Trophoblast cell (in vitro differentiated cells and primary cell): ENCODE measurements at regions not wholly inside any gene's neighbourhood (a gene's known extent, or its start where the extent isn't known, plus 50 kb on each side); places are given as distances from the start of the nearest gene placed in this dataset.

Source experiments
- DNase-seq, 2 donors: peaks; one replicate each; pipeline ENCODE4 v3.0.0-alpha.2; 2016
- H2AFZ ChIP-seq: 2 replicates; pipeline ENCODE4 v1.6.1; 2013; ENCODE audit warnings: low read length, moderate library complexity, mild to moderate bottlenecking; ENCODE audit not compliant: insufficient read depth, poor library complexity
- H2AK5ac ChIP-seq: 2 replicates; pipeline ENCODE4 v1.6.1; 2013; ENCODE audit warnings: mild to moderate bottlenecking, low read length
- H2BK120ac ChIP-seq: 2 replicates; pipeline ENCODE4 v1.6.1; 2013; ENCODE audit warnings: low read length, mild to moderate bottlenecking, moderate library complexity; ENCODE audit not compliant: insufficient read depth, poor library complexity
- H2BK12ac ChIP-seq: 2 replicates; pipeline ENCODE4 v1.6.1; 2013; ENCODE audit warnings: mild to moderate bottlenecking, low read length, moderate library complexity
- H2BK5ac ChIP-seq: 2 replicates; pipeline ENCODE4 v1.6.1; 2013; ENCODE audit warnings: low read length, low read depth, moderate library complexity, mild to moderate bottlenecking; ENCODE audit not compliant: poor library complexity
- H3K14ac ChIP-seq: 2 replicates; pipeline ENCODE4 v1.6.1; 2013; ENCODE audit warnings: mild to moderate bottlenecking, low read length
- H3K18ac ChIP-seq: 2 replicates; pipeline ENCODE4 v1.6.1; 2013; ENCODE audit warnings: mild to moderate bottlenecking, low read length
- H3K23ac ChIP-seq: 2 replicates; pipeline ENCODE4 v1.6.1; 2013; ENCODE audit warnings: low read length
- H3K27ac ChIP-seq: 2 replicates; pipeline ENCODE4 v1.5.1; 2013; ENCODE audit warnings: low read depth, mild to moderate bottlenecking, inconsistent platforms, low read length, moderate library complexity
- H3K27me3 ChIP-seq: 2 replicates; pipeline ENCODE4 v1.6.1; 2013; ENCODE audit warnings: inconsistent platforms, mild to moderate bottlenecking, low read length, moderate library complexity; ENCODE audit not compliant: insufficient read depth
- H3K36me3 ChIP-seq, 2 experiments: 1 replicate in 1 of 2; 2 replicates in 1 of 2; pipeline ENCODE4 v1.6.1; 2013; ENCODE audit warnings: low read length in 2 of 2, mild to moderate bottlenecking in 2 of 2, moderate library complexity in 1 of 2; ENCODE audit not compliant: insufficient read depth in 2 of 2, control insufficient read depth in 1 of 2
- H3K4ac ChIP-seq: 2 replicates; pipeline ENCODE4 v1.6.1; 2013; ENCODE audit warnings: low read depth, mild to moderate bottlenecking, low read length, moderate library complexity
- H3K4me1 ChIP-seq, 2 experiments: 1 replicate in 1 of 2; 2 replicates in 1 of 2; pipeline ENCODE4 v1.6.1; 2013; ENCODE audit warnings: low read length in 2 of 2, mild to moderate bottlenecking in 2 of 2, moderate library complexity in 1 of 2; ENCODE audit not compliant: insufficient read depth in 2 of 2, control insufficient read depth in 1 of 2
- H3K4me2 ChIP-seq: 2 replicates; pipeline ENCODE4 v1.6.1; 2013; ENCODE audit warnings: inconsistent platforms, mild to moderate bottlenecking, low read length, moderate library complexity
- H3K4me3 ChIP-seq: 2 replicates; pipeline ENCODE4 v1.5.1; 2013; ENCODE audit warnings: mild to moderate bottlenecking, low read depth, low read length, inconsistent platforms
- H3K79me1 ChIP-seq: one replicate; pipeline ENCODE4 v1.6.1; 2013; ENCODE audit warnings: low read length
- H3K79me2 ChIP-seq: 2 replicates; pipeline ENCODE4 v1.6.1; 2013; ENCODE audit warnings: low read length, mild to moderate bottlenecking; ENCODE audit not compliant: control insufficient read depth, insufficient read depth, poor library complexity
- H3K9ac ChIP-seq: 2 replicates; pipeline ENCODE4 v1.6.1; 2013; ENCODE audit warnings: mild to moderate bottlenecking, low read length
- H3K9me3 ChIP-seq: 2 replicates; pipeline ENCODE4 v1.6.1; 2013; ENCODE audit warnings: low read depth, mild to moderate bottlenecking, control low read depth, inconsistent platforms, low read length; ENCODE audit not compliant: insufficient read depth
- H4K12ac ChIP-seq: 2 replicates; pipeline ENCODE4 v1.6.1; 2013; ENCODE audit warnings: low read depth, mild to moderate bottlenecking, low read length, moderate library complexity
- H4K8ac ChIP-seq: 2 replicates; pipeline ENCODE4 v1.6.1; 2013; ENCODE audit warnings: low read depth, mild to moderate bottlenecking, low read length, moderate library complexity
- H4K91ac ChIP-seq: one replicate; pipeline ENCODE4 v1.6.1; 2013; ENCODE audit warnings: low read depth, mild to moderate bottlenecking, low read length, moderate library complexity
- WGBS: extraction: QIAGEN DNeasy Blood & Tissue Kit; methylation state at CpG from one replicate; pipeline ENCODE4 v1.1.7; 2013; ENCODE audit warnings: missing lambda C conversion rate; ENCODE audit not compliant: insufficient read length, insufficient coverage; ENCODE audit errors: extremely low coverage; 5-methylcytosine and 5-hydroxymethylcytosine counted together

DNA sequence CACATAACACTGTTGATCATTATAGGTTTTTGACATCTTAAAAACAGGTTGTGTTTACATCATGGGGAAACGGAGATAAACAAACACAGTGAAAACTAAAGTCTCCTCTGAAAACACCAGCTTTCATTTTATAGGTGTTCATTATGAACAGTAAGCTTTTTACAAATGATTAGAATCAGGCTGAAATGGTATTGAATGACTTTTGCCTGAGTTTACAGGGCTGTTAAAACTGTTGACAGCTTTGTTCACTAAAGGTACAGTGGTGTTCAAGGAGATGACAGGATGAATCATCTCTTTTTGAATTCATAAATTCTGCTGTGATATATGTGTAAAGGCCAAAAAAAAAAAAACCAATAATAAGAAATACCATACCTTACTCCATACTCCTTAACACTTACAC is 184.6 kb upstream of the CNTN5 start:
- H3K4me2 ChIP-seq = no peak overlapping the region
- no peak overlapping the region for H2BK12ac ChIP-seq
- no peaks in the 10 kb centered on the region for H3K9me3 ChIP-seq
- H3K79me1 ChIP-seq = no peaks in the 10 kb centered on the region
- H3K79me2 ChIP-seq = no peaks in the 10 kb centered on the region
- no peak overlapping the region for H2BK120ac ChIP-seq
- no peak overlapping the region for H3K18ac ChIP-seq
- no peaks in the 10 kb centered on the region for H3K36me3 ChIP-seq
- H2AK5ac ChIP-seq = no peak overlapping the region
- no peak overlapping the region for H2AFZ ChIP-seq
- no peak overlapping the region for H3K27ac ChIP-seq
- no peak overlapping the region for H3K23ac ChIP-seq
- no peaks in the 10 kb centered on the region for H3K4me1 ChIP-seq
- no peak overlapping the region for H3K9ac ChIP-seq
- H3K4me3 ChIP-seq = no peak overlapping the region
- no peaks in the 10 kb centered on the region for H3K27me3 ChIP-seq
- no peak overlapping the region for H3K4ac ChIP-seq
- WGBS = no CpG with 5 or more reads among the region's 1 CpG
- no peak overlapping the region for H4K91ac ChIP-seq
- no peak overlapping the region for H4K12ac ChIP-seq
- no peak overlapping the region for H4K8ac ChIP-seq
- no peak overlapping the region for H3K14ac ChIP-seq
- no peak overlapping the region for H2BK5ac ChIP-seq
- no peak for DNase-seq

DNA sequence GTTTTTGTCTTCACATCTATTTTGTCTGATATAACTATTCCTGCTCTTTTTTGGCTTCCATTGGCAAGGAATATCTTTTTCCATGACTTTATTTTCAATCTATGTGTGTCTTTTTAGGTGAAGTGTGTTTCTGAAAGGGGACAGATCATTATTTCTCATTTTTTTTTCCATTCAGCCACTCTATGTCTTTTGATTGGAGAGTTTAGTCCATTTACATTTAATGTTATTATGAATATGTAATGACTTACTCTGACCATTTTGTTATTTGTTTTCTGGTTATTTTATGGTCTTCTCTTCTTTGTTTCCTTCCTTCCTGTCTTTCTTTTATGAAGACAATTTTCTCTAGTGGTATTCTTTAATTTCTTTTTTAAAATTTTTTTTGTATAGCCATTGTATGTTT is 178.6 kb upstream of the CNTN5 start:
- Histone ChIP-seq H4K12ac (no peak overlapping the region), H3K9ac (no peak overlapping the region), H3K79me1 (no peaks in the 10 kb centered on the region), H2BK12ac (no peak overlapping the region), H3K27ac (no peak overlapping the region), H3K27me3 (no peaks in the 10 kb centered on the region), H3K4ac (no peak overlapping the region), H3K79me2 (no peaks in the 10 kb centered on the region), H3K9me3 (no peaks in the 10 kb centered on the region), H4K8ac (no peak overlapping the region), H2BK120ac (no peak overlapping the region), H2AFZ (no peak overlapping the region), H3K4me2 (no peak overlapping the region), H3K23ac (no peak overlapping the region), H3K4me1 (no peaks in the 10 kb centered on the region), H2AK5ac (no peak overlapping the region), H3K18ac (no peak overlapping the region), H2BK5ac (no peak overlapping the region), H3K4me3 (no peak overlapping the region), H3K14ac (no peak overlapping the region), H3K36me3 (no peaks in the 10 kb centered on the region), H4K91ac (no peak overlapping the region)
- no peak for DNase-seq

DNA sequence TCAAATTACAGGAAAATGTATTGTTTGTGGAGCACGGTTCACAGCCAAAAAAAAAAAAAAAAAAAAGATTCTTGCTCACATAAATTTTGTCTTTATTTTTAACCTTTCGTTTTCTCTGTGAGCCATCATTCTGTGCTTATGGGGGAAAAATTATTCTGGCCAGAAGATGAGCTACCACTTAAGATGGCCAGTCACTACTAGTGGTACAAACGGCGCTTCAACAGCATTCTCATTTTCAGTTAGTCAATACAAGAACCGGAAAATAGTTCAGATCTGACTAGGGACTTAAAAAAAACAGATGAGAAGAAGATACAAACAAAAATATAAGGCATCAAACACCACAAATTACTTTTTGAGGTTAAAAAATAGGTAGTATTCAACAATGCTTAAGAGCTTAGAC is 158.6 kb upstream of the CNTN5 start:
- no peak overlapping the region for H3K4me2 ChIP-seq
- H3K36me3 ChIP-seq = no peaks in the 10 kb centered on the region
- H3K27ac ChIP-seq = no peak overlapping the region
- H3K4me1 ChIP-seq = no peaks in the 10 kb centered on the region
- no peak overlapping the region for H3K23ac ChIP-seq
- H2BK12ac ChIP-seq = no peak overlapping the region
- no peaks in the 10 kb centered on the region for H3K79me1 ChIP-seq
- H4K91ac ChIP-seq = no peak overlapping the region
- no CpG with 5 or more reads among the region's 5 CpGs for WGBS
- H2AFZ ChIP-seq = no peak overlapping the region
- H2AK5ac ChIP-seq = no peak overlapping the region
- no peak overlapping the region for H3K4me3 ChIP-seq
- no peak overlapping the region for H2BK5ac ChIP-seq
- H3K18ac ChIP-seq = no peak overlapping the region
- H4K8ac ChIP-seq = no peak overlapping the region
- DNase-seq = no peak
- H3K79me2 ChIP-seq = no peaks in the 10 kb centered on the region
- no peak overlapping the region for H3K14ac ChIP-seq
- no peaks in the 10 kb centered on the region for H3K27me3 ChIP-seq
- no peak overlapping the region for H3K4ac ChIP-seq
- H3K9me3 ChIP-seq = no peaks in the 10 kb centered on the region
- no peak overlapping the region for H2BK120ac ChIP-seq
- H3K9ac ChIP-seq = no peak overlapping the region
- no peak overlapping the region for H4K12ac ChIP-seq

DNA sequence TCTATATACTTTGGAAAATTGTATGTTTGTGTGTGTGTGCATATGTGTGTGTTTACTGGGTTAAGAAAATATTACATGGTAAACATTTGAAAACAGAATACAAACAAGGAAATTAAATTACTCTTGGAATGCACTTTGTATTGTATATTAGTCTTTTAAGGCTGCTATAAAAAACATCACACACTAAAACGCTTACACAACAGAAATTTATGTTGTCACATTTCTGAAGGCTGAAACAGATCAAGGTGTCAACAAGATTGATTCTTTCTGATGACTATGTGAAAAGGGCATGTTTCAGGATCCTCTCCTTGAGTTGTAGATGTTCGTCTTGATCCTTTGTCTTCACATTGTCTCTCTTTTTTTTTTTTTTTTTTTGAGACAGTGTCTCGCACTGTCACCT is 149.1 kb upstream of the CNTN5 start:
- DNase-seq = no peak
- H3K14ac ChIP-seq = no peak overlapping the region
- no peaks in the 10 kb centered on the region for H3K9me3 ChIP-seq
- no peak overlapping the region for H4K12ac ChIP-seq
- no peak overlapping the region for H2BK12ac ChIP-seq
- no peak overlapping the region for H3K4me2 ChIP-seq
- no peak overlapping the region for H4K8ac ChIP-seq
- H3K23ac ChIP-seq = no peak overlapping the region
- no peak overlapping the region for H3K18ac ChIP-seq
- no peaks in the 10 kb centered on the region for H3K79me2 ChIP-seq
- WGBS = no CpG with 5 or more reads among the region's 3 CpGs
- no peak overlapping the region for H3K27ac ChIP-seq
- H3K4me1 ChIP-seq = no peaks in the 10 kb centered on the region
- H3K36me3 ChIP-seq = no peaks in the 10 kb centered on the region
- H2BK120ac ChIP-seq = no peak overlapping the region
- no peak overlapping the region for H3K4me3 ChIP-seq
- H3K27me3 ChIP-seq = no peaks in the 10 kb centered on the region
- no peak overlapping the region for H2BK5ac ChIP-seq
- no peak overlapping the region for H3K9ac ChIP-seq
- H3K4ac ChIP-seq = no peak overlapping the region
- H2AFZ ChIP-seq = no peak overlapping the region
- no peak overlapping the region for H4K91ac ChIP-seq
- H3K79me1 ChIP-seq = no peaks in the 10 kb centered on the region
- H2AK5ac ChIP-seq = no peak overlapping the region

DNA sequence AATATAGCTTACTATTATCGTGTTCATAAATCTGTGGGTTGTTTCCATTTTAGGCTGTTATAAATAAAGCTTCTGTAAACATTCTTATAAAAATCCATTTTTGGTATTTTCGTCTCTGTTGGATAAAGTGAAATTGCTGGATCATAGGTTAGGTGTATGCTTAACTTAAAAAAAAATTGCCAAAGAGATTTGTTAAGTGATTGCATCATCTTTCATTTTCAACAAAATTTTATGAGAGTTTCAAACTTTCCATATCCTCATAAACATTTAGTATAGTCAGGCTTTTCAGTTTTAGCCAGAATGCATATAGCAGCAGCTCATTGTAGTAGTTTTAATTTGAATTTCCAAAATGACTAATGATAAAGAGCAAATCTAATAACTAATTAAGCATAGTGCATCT is 146.7 kb upstream of the CNTN5 start:
- no peak overlapping the region for H3K14ac ChIP-seq
- no peaks in the 10 kb centered on the region for H3K36me3 ChIP-seq
- H3K4me1 ChIP-seq = no peaks in the 10 kb centered on the region
- H3K79me1 ChIP-seq = no peaks in the 10 kb centered on the region
- H2AFZ ChIP-seq = no peak overlapping the region
- no peak overlapping the region for H3K4me3 ChIP-seq
- DNase-seq = no peak
- no peak overlapping the region for H2AK5ac ChIP-seq
- no peak overlapping the region for H2BK12ac ChIP-seq
- no peak overlapping the region for H3K9ac ChIP-seq
- no peaks in the 10 kb centered on the region for H3K9me3 ChIP-seq
- H2BK120ac ChIP-seq = no peak overlapping the region
- no peak overlapping the region for H3K18ac ChIP-seq
- WGBS = no CpG with 5 or more reads among the region's 2 CpGs
- H3K23ac ChIP-seq = no peak overlapping the region
- no peak overlapping the region for H3K4ac ChIP-seq
- H4K12ac ChIP-seq = no peak overlapping the region
- H3K4me2 ChIP-seq = no peak overlapping the region
- no peak overlapping the region for H4K91ac ChIP-seq
- no peaks in the 10 kb centered on the region for H3K27me3 ChIP-seq
- H4K8ac ChIP-seq = no peak overlapping the region
- no peak overlapping the region for H2BK5ac ChIP-seq
- H3K27ac ChIP-seq = no peak overlapping the region
- no peaks in the 10 kb centered on the region for H3K79me2 ChIP-seq
